Stimulated activated CD8-positive, alpha-beta memory T cell treated with anti-CD3 and anti-CD28 coated beads, Interleukin-4, amount 100 ng/mL, for 24 hours (primary cell): ENCODE measurements at regions not wholly inside any gene's neighbourhood (a gene's known extent, or its start where the extent isn't known, plus 50 kb on each side); places are given as distances from the start of the nearest gene placed in this dataset.

Source experiments
- DNase-seq: peaks from one replicate; pipeline ENCODE4 v3.0.0-alpha.2; 2020; ENCODE audit warnings: low read depth

DNA sequence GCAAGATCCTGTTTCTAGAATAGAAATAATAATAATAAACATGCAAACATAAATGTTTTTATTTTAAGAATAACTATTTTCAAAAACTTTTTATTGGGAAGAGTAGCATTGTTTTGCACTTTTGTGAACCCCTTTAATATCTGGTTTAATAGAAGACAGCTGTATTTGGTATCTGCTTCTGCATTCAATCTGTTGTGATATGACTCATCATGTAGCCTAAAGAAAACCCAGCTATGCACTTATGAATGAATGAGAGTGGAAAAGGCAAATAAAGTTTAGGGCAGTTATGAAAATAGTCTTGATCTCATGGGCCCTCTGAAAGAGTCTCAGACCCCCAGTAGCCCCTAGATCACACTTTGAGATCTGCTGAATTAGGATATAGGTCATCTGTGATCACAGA lies 100.4 kb upstream of the PPP2R3A start:
- DNase-seq = no peak

GRCh38 chr3:135865553-135865952 lies 100.0 kb upstream of the PPP2R3A start:
- DNase-seq = no peak

DNA sequence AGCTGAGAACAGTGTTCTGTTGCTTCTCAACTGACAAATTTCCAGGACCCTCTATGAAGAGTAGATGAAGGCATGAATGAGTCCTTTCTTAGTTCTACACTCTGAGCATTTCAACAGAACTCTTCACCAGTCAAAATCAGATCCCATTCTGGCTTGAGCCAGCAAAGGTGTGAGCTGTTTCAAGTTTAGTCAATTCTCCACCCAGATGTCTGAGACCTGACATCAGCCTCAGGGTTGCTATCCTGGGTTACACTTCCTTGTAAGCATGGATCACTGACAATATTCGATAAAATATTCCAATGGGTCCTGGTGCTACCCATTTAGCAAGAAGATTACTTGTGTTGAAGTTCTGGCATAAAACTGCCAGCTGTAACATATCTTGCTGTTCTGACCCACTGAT lies 97.6 kb upstream of the PPP2R3A start:
- no peak for DNase-seq

- no peak for DNase-seq
Measured at GRCh38 chr3:135868801-135869200, 96.7 kb upstream of the PPP2R3A start.

DNA sequence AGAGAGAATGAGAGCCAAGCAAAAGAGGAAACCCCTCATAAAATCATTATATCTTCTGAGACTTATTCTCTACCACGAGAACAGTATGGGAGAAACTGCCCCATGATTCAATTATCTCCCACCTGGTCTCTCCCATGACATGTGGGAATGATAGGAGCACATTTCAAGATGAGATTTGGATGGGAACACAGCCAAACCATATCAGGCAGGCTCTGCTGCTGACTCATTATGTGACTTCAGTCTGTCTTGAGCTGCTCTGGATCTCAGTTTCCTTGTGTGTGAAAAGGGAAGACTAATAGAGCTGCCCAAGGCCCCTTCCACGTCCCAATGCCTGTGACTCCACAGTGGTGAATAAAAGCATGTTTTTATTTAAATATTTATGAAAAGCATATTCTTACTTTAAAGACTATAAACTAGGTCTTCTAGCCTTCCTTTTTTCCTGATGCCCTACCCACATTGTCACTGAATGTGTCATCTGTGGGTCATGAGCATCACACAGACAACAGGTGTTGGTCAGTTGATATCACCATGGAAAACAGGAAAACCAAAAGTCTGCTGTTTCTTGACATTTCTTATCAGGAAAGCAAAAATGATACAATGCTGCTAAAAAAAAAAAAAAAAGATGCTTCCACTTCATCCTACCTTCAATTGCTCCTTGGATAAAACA lies 96.0 kb upstream of the PPP2R3A start:
- no peak for DNase-seq

DNA sequence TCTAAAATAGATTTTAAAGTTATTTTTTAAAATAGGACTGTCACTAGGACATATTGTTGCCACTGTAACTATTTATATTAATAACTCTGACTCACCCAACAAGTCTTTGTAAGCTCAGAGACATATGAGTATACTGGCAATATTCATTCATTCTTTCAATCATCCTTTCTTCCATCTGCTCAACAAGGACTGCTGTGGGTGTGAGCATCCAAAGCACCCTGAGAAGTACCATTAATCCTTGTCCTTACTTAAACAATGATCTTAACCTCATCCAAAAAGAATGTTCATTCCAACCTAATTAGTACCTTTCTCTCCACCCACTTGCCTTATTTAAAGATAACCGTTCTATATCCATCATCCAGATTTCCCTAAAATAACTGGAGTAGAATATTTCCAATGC lies 94.2 kb upstream of the PPP2R3A start:
- DNase-seq = no peak

DNA sequence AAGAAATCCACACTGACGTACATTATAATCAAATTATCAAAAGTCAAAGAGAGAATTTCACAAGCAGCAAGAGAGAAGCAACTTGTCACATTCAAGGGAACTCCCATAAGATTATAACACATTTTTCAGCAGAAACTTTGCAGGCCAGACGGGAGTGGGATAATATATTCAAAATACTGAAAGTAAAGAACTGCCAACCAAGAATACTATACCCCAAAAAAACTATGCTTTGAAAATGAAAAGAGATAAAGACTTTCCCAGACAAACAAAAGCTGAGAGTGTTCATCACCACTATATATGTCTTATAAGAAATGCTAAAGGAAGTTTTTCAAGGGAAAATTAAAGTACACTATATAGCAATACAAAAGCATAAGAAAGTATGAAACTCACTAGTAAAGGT lies 91.5 kb upstream of the PPP2R3A start:
- no peak for DNase-seq

- no peak for DNase-seq
Measured at GRCh38 chr3:135878501-135878900, 87.0 kb upstream of the PPP2R3A start.

- DNase-seq = no peak
Measured at GRCh38 chr3:135885885-135886284, 79.6 kb upstream of the PPP2R3A start.

- no peak for DNase-seq
Measured at GRCh38 chr3:135887220-135887619, 78.3 kb upstream of the PPP2R3A start.

DNA sequence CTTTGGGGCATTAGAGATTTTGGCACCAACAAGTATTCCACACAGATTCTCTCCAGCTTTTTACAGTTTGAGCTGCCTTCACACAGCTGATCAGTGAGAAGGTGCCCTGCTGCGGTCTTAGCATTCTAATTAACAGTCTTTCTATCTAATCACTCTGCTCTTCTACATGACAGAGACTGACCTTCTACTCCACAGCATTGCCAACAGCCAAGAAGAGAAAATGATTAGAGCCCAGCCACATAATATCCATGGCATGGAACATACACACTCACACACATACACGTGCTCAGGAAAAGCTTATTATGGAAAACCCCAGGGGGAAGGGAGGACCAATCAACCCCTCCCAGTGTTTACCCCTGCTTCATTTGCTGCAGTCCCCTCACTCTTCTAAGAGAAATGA lies 76.1 kb upstream of the PPP2R3A start:
- DNase-seq = no peak

GRCh38 chr3:135891121-135891520 lies 74.4 kb upstream of the PPP2R3A start:
- no peak for DNase-seq

DNA sequence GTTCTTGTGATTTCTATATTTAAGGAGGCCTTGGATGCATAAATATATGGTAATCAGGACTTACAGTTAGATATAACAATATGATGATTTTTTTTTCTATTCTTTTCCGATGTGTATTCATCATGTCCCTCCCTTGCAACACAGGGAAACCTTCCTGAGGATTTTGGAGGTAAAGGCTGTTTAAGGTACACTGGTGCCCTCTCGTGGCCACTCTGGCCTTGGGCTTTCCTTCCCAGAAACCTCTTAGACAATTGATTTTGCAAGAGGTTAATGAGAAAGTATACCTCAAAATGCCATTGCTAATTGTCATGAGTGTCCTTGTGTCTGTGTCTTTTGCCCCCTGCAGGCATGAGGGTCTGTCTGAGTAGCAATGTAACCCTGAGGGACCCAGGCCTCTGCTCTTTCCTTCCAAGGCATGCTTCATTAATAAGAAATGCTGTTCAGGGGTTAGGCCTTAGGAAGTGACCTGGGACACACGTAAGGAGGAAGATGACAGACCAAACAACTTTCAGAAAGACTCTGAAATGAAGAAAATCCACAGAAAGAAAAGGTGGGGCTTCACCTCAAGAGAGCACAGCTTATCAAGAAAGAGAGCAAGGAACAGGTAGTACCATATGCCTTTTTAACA lies 70.3 kb upstream of the PPP2R3A start:
- peak; percentile 4 for DNase-seq

GRCh38 chr3:135895734-135896121 lies 69.8 kb upstream of the PPP2R3A start:
- no peak for DNase-seq

- no peak for DNase-seq
Measured at GRCh38 chr3:135896613-135897012, 68.9 kb upstream of the PPP2R3A start.

DNA sequence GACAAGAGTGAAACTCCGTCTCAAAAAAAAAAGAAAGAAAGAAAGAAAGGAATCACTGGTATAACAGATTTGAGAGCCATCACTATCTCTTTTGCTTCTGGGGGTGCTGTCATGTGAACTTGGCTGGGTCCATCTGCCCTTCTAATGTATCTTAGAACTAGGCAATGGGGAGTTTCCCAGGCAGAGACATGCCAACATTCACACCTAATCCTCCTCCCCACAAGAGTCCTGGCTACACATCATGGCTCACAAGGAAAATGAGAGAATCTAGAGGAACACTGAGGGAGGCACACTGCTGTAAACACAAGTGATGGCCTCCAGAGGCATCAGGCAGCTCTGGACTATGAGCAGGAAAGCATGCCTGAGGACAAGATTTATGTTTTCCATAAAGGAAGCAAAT lies 67.8 kb upstream of the PPP2R3A start:
- no peak for DNase-seq

- no peak for DNase-seq
Measured at GRCh38 chr3:135898774-135899173, 66.8 kb upstream of the PPP2R3A start.

DNA sequence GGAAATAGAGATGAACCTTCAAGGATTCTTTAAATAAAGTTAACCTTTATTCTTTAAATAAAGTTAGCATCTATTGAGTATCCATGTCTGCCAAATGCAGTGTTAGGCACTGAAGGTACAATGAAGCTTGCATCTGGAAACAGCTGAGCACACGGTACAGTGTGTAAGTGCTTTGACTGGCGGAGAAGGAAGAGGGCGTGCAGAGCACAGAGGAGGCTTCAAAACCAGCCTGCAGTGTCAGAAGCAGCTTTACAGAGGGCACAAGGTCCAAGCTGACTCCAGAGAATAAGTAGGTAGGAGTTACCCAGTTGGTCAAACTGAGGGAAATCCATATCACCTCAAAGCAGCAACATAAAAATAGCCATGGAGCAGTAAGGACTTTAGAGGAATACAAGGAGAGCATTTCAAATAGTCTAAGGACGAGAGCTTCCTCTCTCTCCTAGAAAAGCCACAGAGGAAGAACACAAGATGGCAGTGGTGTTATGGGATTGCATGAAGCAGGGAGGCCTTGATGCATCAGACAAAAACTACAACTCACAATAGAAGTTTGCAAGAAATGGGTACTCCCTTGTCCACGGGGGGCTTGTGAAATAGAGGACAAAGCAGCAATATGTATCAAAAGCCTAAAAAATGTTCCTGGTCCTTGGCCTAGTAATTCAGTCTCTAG lies 60.3 kb upstream of the PPP2R3A start:
- no peak for DNase-seq

- no peak for DNase-seq
Measured at GRCh38 chr3:135907422-135908165, 57.9 kb upstream of the PPP2R3A start.

- DNase-seq = no peak
Measured at GRCh38 chr3:135908225-135908624, 57.3 kb upstream of the PPP2R3A start.

DNA sequence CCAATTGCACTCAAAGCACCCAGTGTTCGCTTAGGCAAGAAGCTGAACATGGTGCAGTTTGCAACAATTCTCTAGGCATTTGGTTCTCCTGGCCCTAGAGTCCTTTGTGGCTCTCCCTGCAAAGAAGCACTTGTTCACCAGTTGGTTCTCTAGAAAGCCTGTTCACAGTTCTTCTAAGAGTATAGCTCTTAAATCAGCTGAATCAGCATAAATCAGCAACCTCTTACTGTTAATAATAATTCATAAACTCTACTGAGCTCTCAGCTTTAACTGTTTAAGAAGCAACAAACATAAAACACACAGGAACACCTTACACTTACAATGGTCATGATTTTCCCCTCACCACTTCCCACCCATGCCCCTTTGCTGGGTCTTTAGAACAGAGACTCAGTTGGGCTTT lies 56.8 kb upstream of the PPP2R3A start:
- DNase-seq = no peak

DNA sequence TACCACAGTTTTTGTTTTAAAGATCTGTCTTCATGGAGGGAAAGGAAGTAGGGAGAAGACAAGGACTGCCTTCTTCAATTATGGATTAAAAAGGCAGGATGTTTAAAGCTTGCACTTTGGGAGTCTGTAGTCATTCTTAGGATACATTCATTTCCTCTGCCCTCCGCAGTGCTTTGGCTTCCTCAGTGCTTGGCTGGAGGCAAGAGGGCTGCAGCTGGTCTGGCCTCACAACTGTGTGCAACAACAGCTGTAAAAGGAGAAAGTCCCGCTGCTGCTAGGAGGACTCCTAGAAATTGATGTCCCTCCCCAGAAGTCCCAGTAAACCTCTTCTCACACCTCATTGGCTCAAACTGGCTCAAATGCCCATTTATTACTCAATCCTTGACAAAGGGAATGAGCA lies 54.4 kb upstream of the PPP2R3A start:
- DNase-seq = no peak

DNA sequence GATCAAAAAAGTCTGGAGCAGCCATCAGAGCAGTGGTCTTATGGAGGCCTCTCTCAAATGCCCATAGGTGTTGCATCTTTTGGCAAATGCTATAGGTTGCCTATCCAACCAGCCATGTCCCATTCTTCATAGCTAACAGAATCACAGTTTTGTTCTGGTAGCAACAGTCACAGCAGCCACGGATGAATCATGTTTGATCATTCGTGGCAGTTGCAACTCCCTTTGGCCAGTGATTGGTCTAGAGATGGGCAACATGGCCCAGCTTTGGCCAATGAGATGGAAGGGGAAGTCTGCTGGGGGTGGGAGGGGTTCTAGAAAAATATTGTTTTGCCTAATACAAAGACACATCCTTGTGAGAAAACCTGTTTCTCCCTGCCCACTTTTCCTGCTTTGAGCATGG lies 50.3 kb upstream of the PPP2R3A start:
- DNase-seq = no peak
